Liver (tissue), 8 donors: ENCODE measurements at regions not wholly inside any gene's neighbourhood (a gene's known extent, or its start where the extent isn't known, plus 50 kb on each side); places are given as distances from the start of the nearest gene placed in this dataset.

Experiments used
- DNase-seq: peaks from one replicate; pipeline ENCODE4 v3.0.0-alpha.2; 2017; ENCODE audit warnings: low spot score
- H3K27ac ChIP-seq, 2 donors: one replicate each; pipeline ENCODE4 v1.7.0; 2013; ENCODE audit warnings: inconsistent platforms in 2 of 2, low read length in 2 of 2, control low read depth in 1 of 2, low read depth in 1 of 2, mild to moderate bottlenecking in 1 of 2
- H3K27me3 ChIP-seq, 4 donors: one replicate each; pipeline versions ENCODE4 v1.6.1 to v1.7.0; 2013; ENCODE audit warnings: low read length in 3 of 4, inconsistent platforms in 1 of 4, mild to moderate bottlenecking in 1 of 4, moderate library complexity in 1 of 4; ENCODE audit not compliant: control insufficient read depth in 4 of 4, insufficient read depth in 4 of 4
- H3K36me3 ChIP-seq, 4 donors: one replicate each; pipeline versions ENCODE4 v1.6.1 to v1.7.0; 2013; ENCODE audit warnings: low read length in 3 of 4, mild to moderate bottlenecking in 3 of 4, low read depth in 1 of 4, moderate library complexity in 1 of 4; ENCODE audit not compliant: control insufficient read depth in 4 of 4, insufficient read depth in 3 of 4
- H3K4me1 ChIP-seq, 4 donors: one replicate each; pipeline versions ENCODE4 v1.6.1 to v1.7.0; 2013; ENCODE audit warnings: low read length in 3 of 4, mild to moderate bottlenecking in 3 of 4, moderate library complexity in 1 of 4; ENCODE audit not compliant: control insufficient read depth in 4 of 4, insufficient read depth in 4 of 4
- H3K4me3 ChIP-seq, 3 donors: one replicate each; pipeline versions ENCODE4 v1.6.1 to v1.7.0; 2013; ENCODE audit warnings: low read length in 3 of 3, control low read depth in 1 of 3, low read depth in 1 of 3, mild to moderate bottlenecking in 1 of 3
- H3K9ac ChIP-seq, 2 donors: one replicate each; pipeline ENCODE4 v1.7.0; 2013; ENCODE audit warnings: low read length in 2 of 2, mild to moderate bottlenecking in 2 of 2, moderate library complexity in 2 of 2, control low read depth in 1 of 2, low read depth in 1 of 2
- H3K9me3 ChIP-seq, 4 donors: one replicate each; pipeline versions ENCODE4 v1.6.1 to v1.7.0; 2013; ENCODE audit warnings: low read length in 3 of 4; ENCODE audit not compliant: control insufficient read depth in 4 of 4
- CTCF ChIP-seq: fragments of 150-350 bp; IDR thresholded peaks from 2 replicates; pipeline ENCODE4 v1.5.1; 2017; ENCODE audit warnings: improper control_type of control experiment, low read depth, low read length; ENCODE audit not compliant: missing input control
- EGR1 ChIP-seq, 2 donors: IDR thresholded peaks; 2 replicates each; pipeline ENCODE4 v1.6.1; 2016 to 2018; ENCODE audit warnings: antibody characterized with exemption in 2 of 2, low read depth in 2 of 2
- FOXA1 ChIP-seq: IDR thresholded peaks from 2 replicates; pipeline ENCODE4 v1.6.1; 2016; ENCODE audit warnings: antibody characterized with exemption
- FOXA2 ChIP-seq: IDR thresholded peaks from 2 replicates; pipeline ENCODE4 v1.6.1; 2016; ENCODE audit warnings: antibody characterized with exemption
- JUND ChIP-seq, 2 donors: IDR thresholded peaks; 2 replicates each; pipeline ENCODE4 v1.6.1; 2016; ENCODE audit warnings: antibody characterized with exemption in 2 of 2
- SP1 ChIP-seq: IDR thresholded peaks from 2 replicates; pipeline ENCODE4 v1.6.1; 2018; ENCODE audit warnings: antibody characterized with exemption, mild to moderate bottlenecking
- WGBS: extraction: QIAGEN DNeasy Blood & Tissue Kit; methylation state at CpG from one replicate; pipeline ENCODE4 v1.1.7; 2013; 5-methylcytosine and 5-hydroxymethylcytosine counted together
- TF ChIP-seq, protein P1 (sequence below): IDR thresholded peaks from 2 replicates; pipeline ENCODE4 v1.6.1; 2016; ENCODE audit warnings: antibody characterized with exemption, mild to moderate bottlenecking
- donor health status: healthy.
- donor health status: healthy.
- donor health status: healthy.
- donor health status: healthy.
- donor health status: healthy.

GRCh38 chr1:233527818-233528217, 86.1 kb upstream of the KCNK1 start:
- no peak overlapping the region for H3K4me3 ChIP-seq
- H3K27ac ChIP-seq = no peak overlapping the region
- no peak overlapping the region for H3K9ac ChIP-seq
- no peaks in the 10 kb centered on the region for H3K36me3 ChIP-seq
- no peaks in the 10 kb centered on the region for H3K4me1 ChIP-seq
- DNase-seq = no peak
- H3K9me3 ChIP-seq = peaks cover 4 to 8% (median 6%) of the 10 kb centered on the region in 4 donors
- WGBS = 85% methylated on average over 5 of the region's 5 CpGs
- H3K27me3 ChIP-seq = no peaks in the 10 kb centered on the region
- TF ChIP-seq, protein P1, sequence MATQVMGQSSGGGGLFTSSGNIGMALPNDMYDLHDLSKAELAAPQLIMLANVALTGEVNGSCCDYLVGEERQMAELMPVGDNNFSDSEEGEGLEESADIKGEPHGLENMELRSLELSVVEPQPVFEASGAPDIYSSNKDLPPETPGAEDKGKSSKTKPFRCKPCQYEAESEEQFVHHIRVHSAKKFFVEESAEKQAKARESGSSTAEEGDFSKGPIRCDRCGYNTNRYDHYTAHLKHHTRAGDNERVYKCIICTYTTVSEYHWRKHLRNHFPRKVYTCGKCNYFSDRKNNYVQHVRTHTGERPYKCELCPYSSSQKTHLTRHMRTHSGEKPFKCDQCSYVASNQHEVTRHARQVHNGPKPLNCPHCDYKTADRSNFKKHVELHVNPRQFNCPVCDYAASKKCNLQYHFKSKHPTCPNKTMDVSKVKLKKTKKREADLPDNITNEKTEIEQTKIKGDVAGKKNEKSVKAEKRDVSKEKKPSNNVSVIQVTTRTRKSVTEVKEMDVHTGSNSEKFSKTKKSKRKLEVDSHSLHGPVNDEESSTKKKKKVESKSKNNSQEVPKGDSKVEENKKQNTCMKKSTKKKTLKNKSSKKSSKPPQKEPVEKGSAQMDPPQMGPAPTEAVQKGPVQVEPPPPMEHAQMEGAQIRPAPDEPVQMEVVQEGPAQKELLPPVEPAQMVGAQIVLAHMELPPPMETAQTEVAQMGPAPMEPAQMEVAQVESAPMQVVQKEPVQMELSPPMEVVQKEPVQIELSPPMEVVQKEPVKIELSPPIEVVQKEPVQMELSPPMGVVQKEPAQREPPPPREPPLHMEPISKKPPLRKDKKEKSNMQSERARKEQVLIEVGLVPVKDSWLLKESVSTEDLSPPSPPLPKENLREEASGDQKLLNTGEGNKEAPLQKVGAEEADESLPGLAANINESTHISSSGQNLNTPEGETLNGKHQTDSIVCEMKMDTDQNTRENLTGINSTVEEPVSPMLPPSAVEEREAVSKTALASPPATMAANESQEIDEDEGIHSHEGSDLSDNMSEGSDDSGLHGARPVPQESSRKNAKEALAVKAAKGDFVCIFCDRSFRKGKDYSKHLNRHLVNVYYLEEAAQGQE = no peak
- TF ChIP-seq EGR1 (IDR thresholded peaks at IDR 0.05; ENCODE audit: low read depth in 2 of 2) = no peak
- no peak for TF ChIP-seq JUND (IDR thresholded peaks at IDR 0.05)

GRCh38 chr1:233530665-233531386, 83.1 kb upstream of the KCNK1 start:
- H3K4me3 ChIP-seq = no peak overlapping the region
- TF ChIP-seq FOXA2 = no peak
- TF ChIP-seq CTCF = no peak
- TF ChIP-seq SP1 = no peak
- TF ChIP-seq, protein P1 = no peak
- TF ChIP-seq EGR1 (IDR thresholded peaks at IDR 0.05; ENCODE audit: low read depth in 2 of 2) = no peak
- TF ChIP-seq FOXA1 = no peak
- WGBS = 93% methylated on average over 6 of the region's 6 CpGs
- peaks cover 4 to 8% (median 6%) of the 10 kb centered on the region in 4 donors for H3K9me3 ChIP-seq
- H3K27ac ChIP-seq = no peak overlapping the region
- DNase-seq = no peak
- H3K36me3 ChIP-seq = no peaks in the 10 kb centered on the region
- no peak overlapping the region for H3K9ac ChIP-seq
- H3K27me3 ChIP-seq = peaks cover 0 to 2% (median 0%) of the 10 kb centered on the region in 4 donors
- no peaks in the 10 kb centered on the region for H3K4me1 ChIP-seq
